ENCODE measurements at regions not wholly inside any gene's neighbourhood (a gene's known extent, or its start where the extent isn't known, plus 50 kb on each side); places are given as distances from the start of the nearest gene placed in this dataset.

DNA sequence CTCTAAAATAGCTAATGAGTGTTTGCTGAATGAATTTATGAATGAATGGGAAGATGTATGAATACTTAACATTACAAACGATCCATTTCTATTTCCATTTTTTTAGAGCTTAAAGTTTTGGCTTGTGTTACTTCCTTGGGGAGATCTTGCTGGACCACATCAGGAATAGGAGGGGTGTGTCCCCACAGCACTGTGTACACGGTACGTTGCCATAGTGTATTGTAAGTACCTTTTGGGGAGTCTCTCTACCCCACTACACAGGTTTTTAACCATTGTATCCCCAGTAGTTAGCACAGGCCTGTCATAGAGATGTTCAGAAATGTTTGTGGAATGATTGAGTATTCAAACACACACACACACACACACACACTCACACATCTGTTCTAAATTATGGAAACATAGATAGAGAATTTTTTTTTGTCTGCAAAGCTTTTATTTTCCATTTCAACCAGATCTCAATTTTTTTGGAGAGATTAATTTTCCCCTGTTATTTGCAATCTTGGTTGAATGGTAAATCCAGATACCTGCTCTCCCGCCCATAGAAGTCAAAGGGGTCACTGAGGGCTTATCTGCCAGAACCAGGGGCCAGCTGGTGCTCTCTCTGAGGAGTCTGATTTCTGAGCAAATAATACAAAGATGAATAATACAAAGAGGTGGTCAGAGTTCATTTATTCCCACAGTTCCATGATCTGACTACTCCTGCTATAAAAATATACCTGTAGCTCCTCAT is 471.0 kb downstream of the INSC start:
- DNase-seq (ENCODE audit: low read depth): no peak

DNA sequence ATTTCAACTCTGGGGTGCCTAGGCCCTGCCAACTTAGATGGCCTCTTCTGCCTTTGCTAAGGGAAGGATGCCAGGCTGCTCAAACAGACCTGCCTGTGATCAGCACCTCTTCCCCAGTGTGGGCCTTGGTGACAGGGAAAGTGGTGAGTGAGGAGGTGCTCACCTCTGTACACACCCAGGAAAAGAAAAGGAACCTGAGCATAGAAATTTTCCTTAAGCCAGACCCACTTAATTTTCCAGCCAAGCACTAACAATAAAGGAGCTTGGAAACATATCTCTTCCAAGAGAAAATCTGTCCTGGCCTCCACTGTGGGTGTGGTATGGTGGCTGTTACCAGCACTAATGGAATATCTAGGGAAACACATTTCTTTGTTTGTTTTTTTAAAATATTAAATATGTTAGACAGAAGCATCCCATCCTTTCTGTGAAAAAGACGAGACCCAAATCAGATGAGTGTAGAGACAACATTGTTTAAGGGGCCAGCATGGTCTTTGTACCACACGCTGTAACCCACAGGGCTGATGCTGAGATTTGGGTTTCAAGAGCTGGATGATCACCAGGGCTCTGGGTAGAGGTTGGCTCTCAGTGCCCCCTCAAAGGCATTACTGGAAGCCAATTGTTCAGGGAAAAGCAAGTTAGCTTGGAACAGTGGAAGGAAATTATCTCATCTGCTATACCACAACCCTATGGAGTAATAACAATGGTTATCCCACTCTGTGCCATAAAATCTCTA is 472.2 kb downstream of the INSC start:
- DNase-seq (ENCODE audit: low read depth): no peak

DNA sequence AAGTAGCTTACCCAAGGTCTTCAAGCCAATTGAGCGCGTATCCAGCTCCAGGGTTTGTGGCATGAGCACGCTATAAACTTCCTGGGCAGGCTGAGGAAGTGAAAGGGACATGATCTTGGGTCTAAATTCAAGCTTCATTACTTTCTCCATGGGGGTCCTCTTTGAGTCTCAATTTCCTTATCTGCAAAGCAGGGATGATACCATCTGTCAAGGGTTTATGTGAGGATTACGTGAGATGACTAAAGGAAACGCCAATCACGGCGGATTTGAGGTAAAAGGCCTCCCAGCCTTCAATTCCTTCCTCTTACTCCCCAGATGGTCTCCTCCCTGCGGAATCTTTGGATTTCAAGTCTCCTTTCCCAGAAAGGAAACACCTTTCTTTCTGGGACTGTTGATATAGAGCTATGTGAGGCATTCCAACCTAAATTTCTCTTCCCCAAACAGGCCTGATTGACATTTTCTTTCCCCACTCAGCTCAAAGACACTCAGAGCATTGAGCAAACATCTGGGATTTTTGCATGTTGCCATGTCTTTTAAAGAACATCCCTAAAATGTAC is 474.4 kb downstream of the INSC start:
- DNase-seq (ENCODE audit: low read depth): no peak

DNA sequence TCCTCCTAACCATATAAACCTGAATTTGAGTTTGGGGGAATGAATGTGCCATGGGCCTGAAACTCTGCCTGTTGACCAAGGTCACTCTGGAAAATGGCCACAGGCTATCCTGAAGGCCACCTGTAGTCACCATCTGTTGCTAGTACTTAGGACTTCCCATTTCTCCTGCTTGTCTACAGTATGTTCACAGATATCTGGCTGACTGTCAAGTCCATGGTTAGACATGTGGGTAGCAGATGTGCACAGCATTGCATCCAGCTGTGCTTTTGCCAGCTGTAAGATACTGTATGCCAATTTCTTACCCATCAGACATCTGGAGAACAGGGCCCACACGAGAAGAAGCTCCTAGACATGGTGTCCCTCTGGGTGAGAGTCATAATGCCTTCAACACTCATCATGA is 475.4 kb downstream of the INSC start:
- no peak for DNase-seq (ENCODE audit: low read depth)

DNA sequence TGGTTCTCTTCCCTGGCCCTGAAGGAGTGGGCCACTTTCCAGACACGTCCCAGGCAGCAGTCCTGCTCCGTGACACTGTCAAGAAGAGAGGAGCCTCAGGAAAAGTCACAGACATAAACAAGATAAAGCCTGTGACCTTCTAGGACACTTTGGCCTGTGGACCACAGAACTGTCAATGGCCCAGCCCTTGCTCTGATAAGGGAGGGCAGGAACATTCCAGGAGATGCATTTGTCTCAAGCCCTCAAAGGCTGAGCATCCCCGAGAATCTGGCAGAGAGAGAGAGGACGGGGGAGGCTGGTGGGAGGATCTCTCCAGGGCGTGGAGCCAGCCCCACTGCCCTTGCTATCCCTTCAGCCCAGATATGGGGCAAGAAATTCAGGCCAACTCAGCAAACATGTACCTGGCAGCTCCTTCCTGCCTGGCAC is 476.4 kb downstream of the INSC start:
- DNase-seq (ENCODE audit: low read depth): no peak

DNA sequence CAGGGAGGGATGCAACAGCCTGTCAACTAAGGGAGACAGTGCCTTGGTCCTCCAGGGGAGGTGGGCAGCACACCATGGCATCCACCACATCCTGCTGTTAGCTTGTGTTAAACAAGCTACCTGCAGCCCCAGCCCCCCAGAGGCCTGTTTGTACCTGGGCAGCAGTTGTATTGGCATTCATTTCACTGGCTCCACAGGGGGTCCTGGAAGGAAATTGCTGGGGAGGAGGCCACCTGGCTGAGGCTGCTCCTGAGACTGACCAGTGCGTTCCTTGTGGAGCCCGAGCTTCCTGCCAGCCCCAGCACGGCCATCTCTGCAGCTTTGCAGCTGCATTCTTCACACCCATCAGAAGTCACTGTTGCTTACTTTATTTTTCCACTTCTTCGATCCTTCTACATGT is 479.9 kb downstream of the INSC start:
- DNase-seq (ENCODE audit: low read depth): no peak

DNA sequence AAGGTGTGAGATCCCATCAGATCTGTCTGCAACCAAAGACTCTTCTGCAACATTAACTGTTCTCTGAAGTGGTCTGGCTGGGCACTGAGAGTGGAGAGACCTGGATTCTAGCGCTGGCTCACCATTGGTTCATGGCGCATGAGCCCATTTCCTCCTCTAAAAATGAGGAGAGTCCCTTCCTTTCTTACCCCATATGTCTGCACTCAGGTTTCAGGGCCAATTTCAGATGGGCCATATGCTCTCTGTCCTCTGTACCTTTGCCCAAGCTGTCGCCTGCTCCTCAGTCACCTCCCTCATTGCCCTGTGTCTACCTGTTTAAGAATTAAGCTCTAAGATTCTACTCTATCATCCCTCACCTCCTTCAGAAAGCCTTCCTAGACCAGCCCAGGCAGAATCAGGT is 484.7 kb downstream of the INSC start:
- no peak for DNase-seq (ENCODE audit: low read depth)

DNA sequence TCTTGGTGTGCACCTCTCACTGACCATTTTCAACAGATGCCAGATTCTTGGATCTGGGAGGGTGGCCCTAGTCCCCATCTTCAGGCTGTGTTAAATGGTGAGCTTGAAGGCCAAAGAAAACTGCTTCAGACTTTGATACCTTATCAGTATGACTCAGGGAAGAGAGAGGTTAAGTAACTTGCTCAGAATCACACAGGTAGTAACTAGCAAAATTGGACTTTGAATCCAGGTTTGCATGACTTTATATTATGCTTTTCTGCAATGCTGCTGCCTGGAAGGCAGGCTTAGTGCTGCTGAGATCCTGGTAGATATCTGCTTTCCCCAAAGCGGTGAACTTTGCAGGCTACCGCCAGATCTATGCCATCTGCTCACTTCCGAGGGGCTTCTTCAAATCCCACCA is 487.3 kb downstream of the INSC start:
- no peak for DNase-seq (ENCODE audit: low read depth)

DNA sequence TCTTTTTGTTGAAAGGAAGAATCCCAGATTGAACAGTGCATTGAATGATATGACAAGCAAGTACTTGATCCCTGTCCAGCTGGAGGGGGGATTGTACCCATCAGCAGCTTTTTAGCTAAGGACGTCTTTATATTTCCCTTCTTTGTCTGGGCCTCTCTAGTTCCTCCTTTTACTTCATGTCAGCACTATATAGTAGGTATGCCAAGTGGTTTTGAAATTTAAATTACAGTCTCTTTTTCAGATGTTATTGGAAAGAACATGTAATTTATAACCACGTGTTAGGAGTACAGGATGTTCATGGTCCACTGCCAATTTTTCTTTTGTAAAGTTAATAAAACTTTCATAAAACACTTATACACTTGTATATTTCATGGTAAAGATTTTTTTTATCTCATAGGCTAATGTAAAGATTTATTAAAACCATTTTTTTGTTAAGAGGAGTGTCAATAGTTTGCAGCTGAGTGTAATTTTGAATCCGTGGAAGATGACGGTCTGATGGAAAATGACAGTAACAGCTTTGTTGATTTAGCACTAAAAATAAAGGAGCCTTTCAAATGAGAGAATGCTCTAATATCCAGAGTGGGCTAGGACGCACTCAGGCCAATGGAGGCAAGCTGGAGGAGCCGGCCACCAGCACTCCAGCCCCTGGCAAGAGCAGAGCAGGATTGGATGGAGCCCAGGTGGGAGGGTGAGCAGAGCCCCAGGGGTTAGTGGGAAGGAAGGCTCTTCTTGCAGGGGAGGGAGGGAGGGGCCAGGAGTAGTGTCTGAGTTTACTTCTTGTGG is 488.3 kb downstream of the INSC start:
- no peak for DNase-seq (ENCODE audit: low read depth)

DNA sequence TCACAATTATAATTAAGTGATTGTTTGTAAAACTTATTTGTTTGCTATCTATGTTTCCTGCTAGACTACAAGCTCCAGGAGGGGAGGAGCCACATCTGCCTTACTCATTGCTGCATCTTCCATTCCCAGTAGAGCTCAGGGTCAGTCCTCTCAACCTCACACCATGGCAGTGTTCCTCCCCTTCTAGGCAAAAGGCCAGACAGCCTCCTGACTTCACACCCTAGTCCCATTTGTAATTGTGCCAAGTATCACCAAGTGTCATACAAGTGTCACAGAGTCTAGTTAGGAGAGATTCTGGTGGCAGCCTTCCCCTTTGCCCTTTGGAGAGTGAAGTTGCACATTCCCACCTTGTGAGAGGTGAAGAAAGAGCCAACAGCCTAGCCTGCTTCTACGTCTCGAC is 490.4 kb downstream of the INSC start:
- DNase-seq (ENCODE audit: low read depth): no peak

DNA sequence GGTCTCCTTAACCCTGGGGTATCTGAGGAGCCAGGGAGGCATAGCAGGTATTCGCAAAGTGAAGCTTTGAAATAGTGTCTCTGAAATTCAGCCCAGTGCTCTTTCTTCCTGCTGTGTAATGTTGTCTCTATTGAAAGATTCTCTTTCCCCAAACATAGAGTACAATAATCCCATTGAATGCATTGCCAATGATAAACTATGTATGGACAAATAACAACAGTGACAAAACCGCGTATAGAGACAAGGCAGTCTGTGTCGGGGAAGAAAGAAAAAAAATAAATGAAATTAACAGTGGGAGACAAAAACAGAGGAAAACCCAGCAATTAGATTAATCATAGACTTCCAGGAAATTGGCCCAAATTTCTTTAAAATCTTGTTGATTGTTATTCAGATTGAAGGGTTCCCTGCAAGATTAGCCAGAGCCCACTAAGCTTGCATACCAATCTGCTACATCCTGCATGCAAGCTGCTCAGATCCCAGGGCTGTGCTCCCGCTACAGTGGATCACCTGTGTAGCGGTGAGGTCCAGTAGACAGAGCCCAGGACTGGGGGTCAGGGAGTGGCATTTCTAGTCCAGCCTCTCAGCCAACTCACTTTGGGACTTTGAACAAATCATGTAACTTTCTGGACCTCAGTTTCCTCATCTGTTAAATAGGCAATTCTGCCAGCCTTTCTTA is 492.8 kb downstream of the INSC start:
- no peak for DNase-seq (ENCODE audit: low read depth)

DNA sequence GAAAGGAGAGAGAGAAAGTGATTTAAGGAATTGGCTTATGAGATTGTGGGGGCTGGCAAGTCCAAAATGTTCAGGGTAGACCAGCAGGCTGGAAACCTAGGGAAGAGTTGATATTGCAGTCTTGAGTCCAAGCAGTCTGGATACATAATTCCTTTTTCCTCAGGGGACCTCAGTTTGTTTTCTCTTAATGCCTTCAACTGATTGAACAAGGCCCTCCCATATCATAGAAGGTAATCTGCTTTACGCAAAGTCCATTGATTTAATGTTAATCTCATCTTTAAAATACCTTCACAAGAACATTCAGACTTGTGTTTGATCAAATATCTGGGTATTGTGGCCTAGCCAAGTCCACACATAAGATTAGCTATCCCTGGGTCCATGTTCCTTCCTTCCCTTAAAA is 494.7 kb downstream of the INSC start:
- DNase-seq (ENCODE audit: low read depth): no peak

DNA sequence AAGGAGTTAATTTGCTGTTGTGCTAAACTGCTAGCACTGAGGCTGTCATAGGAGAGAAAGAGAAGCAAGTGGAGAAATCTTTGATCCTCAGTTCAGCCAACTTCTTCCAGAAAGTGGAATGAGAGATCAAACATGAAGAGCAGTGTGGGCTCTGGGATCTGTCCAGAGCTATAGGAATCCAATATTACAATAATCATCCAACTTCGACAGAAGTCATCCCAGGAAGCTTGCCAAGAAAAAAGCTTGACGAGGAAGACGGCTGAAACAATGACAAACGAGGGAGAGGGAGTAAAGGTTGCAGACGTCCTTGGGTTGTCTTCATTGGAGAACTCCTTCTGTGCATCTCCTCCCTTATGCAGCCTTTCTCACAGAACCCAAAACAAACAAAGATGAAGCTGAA is 496.2 kb downstream of the INSC start:
- DNase-seq (ENCODE audit: low read depth): no peak

DNA sequence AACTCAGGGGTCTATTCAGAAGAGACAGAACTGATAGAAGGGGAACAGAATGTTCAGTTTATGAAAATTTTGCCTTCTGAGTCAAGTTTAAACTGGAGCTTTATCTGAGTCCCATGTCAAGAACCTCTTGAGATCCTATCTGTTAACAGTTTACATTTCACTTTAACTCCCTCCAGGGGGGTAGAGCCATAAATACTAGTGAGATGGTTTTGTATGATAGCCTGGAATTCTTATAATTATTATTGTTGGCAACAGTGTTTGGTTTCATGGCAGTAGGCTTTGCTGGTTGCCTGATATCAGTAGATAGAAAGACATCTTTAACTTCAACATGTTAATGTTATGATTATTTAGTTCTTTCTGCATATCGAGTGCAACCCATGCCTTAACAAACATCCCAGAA is 498.5 kb downstream of the INSC start:
- peak; percentile 65 for DNase-seq (ENCODE audit: low read depth)

DNA sequence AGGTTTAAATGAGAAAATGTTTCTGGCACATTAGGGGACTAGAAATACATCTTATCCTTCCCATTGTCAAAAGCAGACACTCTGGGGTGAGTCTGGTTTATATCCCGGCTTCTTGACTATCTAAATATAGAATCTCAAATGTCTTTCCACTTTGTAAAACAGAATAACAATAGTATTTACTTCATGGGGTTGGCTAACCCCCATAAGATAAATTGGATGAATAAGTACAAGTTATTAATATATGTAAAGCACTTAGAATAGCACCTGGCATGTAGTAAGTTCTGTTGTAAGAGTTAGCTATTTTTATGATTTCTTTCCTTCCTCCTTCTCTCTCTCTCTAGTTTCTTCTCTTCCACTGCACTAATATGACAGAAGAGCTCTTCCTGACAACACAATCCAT is 499.1 kb downstream of the INSC start:
- no peak for DNase-seq (ENCODE audit: low read depth)

DNA sequence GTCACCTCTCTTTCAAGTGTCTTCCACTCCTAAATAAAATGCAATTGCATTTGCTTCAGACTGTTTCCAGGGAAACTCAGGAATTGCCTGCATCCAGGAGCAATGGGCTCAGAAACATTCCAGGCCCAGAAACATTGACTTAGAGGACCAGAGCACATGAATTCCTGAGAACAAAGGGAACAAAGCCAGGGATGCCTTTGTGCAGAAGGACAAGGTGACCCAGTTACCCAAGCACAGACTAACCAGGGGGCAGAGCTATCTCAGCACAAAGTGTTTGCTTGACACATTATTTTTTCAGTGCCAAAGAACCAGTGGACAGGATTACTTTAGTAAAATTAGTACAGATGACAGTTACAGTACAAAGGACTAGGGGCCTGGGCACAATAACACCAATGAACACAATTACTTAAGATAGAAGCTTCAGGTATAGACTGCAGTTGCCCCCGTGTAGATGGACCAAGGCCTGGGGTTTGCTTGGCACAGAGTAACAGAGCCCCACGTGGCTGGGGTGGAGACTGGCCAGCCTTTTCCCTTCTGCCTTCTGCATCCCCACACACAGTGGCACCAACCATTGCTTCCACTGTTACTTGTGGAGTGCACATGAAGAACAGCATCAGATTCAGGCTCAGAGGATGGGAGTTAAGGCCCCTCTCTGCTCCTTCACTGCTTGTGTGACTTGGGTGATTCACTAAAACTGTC is 500.8 kb downstream of the INSC start:
- DNase-seq (ENCODE audit: low read depth): no peak

DNA sequence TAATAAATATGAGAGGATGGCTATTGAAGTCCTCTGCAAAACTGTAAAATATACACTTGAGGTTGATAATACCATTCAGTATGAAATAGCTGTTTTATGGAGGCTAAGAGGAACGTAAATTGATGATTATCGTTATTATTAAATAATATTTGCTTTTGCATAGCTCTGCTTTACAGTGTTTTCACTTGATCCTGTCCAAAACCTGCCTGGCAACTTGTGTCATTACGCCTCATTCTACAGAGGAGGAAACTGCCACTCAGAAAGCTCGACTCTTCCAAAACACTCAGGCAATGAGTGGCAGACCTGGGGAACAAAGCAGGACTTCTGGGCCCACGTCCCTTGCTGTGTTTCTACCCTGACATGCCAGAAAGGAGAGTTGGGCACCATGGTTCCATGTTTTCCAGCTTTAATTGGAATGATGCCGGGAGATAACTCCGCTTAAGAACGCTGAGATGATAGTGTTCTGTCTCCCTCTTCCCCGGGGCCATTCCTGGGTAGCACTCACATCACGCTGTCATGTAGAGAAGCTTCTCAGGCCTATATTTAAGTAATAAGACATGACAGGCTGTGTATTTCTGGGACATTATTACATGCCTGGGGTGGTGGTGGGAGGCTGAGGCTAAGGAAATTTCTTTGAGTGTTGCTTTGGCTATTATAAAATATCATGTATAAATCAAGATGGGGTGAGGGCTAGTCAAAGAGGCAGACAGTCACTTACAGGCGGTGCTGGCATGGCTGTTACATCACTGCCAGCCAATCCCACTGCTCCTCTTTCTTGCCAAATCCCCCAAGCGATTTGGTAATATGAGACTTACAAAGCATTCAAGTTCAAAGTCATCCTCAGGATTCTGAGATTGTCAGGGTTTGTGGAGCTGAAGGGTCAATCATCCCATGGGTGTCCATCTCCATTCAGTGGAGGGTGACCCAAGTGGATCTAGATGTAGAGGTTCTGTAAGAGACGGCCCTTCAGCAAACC is 501.7 kb downstream of the INSC start:
- no peak for DNase-seq (ENCODE audit: low read depth)

DNA sequence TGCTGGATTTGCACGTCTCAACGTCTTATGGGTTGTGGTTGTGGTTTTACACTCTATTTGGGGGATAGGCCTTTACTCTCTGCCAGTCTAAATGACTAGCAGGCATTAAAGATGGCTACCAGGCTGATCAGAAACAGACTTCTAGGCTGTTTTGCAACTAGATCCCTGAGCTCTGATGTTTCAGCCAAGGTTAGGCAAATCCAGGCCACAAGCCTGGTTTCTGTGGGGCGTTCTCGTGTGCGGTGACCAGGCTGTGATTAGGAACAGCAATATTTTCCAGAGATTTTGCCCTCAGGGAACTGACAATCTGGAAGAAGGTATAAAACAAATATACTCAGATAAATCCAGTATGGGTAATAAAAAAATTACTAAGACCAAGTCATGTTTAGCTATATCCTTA is 502.4 kb downstream of the INSC start:
- DNase-seq (ENCODE audit: low read depth): no peak

DNA sequence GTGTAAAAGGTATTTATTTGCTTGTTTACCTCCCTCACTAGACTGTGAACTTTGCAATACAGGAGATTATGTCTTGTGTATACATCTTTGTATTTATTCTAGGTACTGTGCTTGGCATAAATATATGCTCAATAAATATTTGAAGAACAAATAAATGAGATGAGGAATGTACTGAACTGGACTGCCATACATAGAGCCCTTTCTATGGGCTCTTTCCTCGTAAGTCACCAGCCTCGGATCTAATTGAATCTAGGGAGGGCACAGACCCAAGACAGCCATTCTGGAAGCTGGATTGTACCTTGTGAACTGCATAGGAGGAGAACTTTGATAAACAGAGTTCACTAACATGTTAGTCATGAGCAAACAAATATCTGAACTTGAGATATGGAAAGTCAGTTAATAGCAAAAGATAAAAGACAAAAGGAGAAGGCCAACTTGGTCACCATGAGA is 503.9 kb downstream of the INSC start:
- DNase-seq (ENCODE audit: low read depth): no peak

DNA sequence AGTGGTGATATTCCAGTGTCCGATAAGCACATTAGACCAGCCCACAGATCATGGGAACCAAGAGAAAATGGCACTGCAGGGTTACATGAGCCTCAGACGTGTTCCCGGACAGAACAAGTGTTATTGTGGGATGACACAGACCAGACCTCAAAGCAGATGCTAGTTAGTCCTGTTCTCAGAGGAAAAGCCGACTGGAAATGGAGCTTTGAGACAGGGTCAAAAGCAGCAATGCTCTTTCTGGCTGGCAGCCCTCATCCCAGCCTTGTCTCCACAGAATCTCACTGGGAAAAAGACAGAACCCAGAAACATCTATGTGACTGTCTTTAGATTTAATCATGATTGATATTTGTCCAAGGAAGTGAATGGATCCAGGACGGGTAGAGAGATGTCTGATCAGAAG is 506.8 kb downstream of the INSC start:
- no peak for DNase-seq (ENCODE audit: low read depth)

Data from EH (cell line).